Stimulated activated naive CD8-positive, alpha-beta T cell treated with anti-CD3 and anti-CD28 coated beads, Interleukin-15, Interleukin-2, amounts not matched to agents 100 U/mL and 50 U/mL, for 24 hours (primary cell): ENCODE measurements at regions not wholly inside any gene's neighbourhood (a gene's known extent, or its start where the extent isn't known, plus 50 kb on each side); places are given as distances from the start of the nearest gene placed in this dataset.

ENCODE experiments used
- ATAC-seq: fragments of 150-1000 bp; cut with Tn5 transposase; one replicate; pipeline ENCODE4 v1.10.0; 2021
- DNase-seq: peaks from one replicate; pipeline ENCODE4 v3.0.0; 2021

GRCh38 chr4:155094201-155094820 is 114.1 kb upstream of the NPY2R start:
- no peak for DNase-seq

GRCh38 chr4:155099231-155099630 is 109.2 kb upstream of the NPY2R start:
- no peak for ATAC-seq

More at GRCh38 chr4:155094201-155094820, 114.1 kb upstream of the NPY2R start:
- ATAC-seq, result no peak

GRCh38 chr4:155106629-155107028 is 101.8 kb upstream of the NPY2R start:
- ATAC-seq, result no peak
- DNase-seq, result no peak

More at GRCh38 chr4:155099231-155099630, 109.2 kb upstream of the NPY2R start:
- no peak for DNase-seq

GRCh38 chr4:155107059-155107458 is 101.4 kb upstream of the NPY2R start:
- DNase-seq, result no peak
- no peak for ATAC-seq

GRCh38 chr4:155114790-155115189 is 93.6 kb upstream of the NPY2R start:
- DNase-seq (no peak), ATAC-seq (no peak)

GRCh38 chr4:155119006-155119405 is 89.4 kb upstream of the NPY2R start:
- ATAC-seq (no peak), DNase-seq (no peak)

GRCh38 chr4:155120536-155120935 is 87.9 kb upstream of the NPY2R start:
- no peak for ATAC-seq
- no peak for DNase-seq

- DNase-seq (no peak), ATAC-seq (no peak)
Measured at GRCh38 chr4:155122382-155122781, 86.1 kb upstream of the NPY2R start.

- DNase-seq (no peak), ATAC-seq (no peak)
Measured at GRCh38 chr4:155134136-155134535, 74.3 kb upstream of the NPY2R start.

GRCh38 chr4:155140889-155141288 is 67.5 kb upstream of the NPY2R start:
- DNase-seq (no peak), ATAC-seq (no peak)

- DNase-seq (no peak), ATAC-seq (no peak)
Measured at GRCh38 chr4:155143512-155143911, 64.9 kb upstream of the NPY2R start.
